H1 (cell line): ENCODE measurements at regions not wholly inside any gene's neighbourhood (a gene's known extent, or its start where the extent isn't known, plus 50 kb on each side); places are given as distances from the start of the nearest gene placed in this dataset.

Source experiments
- CTCF ChIA-PET: fragments of 300-600 bp; sonication (Branson Sonifier 250); formaldehyde crosslinking; loops from one replicate; lab custom pipeline; 2021; ENCODE audit not compliant: partially characterized antibody; lab: Charles Lee
- POLR2A ChIA-PET: fragments of 300-600 bp; sonication (Branson Sonifier 250); formaldehyde crosslinking; loops from one replicate; lab custom pipeline; 2021; ENCODE audit warnings: inconsistent platforms; ENCODE audit not compliant: partially characterized antibody; lab: Charles Lee
- DNase-seq, 2 experiments: peaks; one replicate each; pipeline versions ENCODE4 v3.0.0 to v3.0.0-alpha.2; 2010 to 2022; ENCODE audit warnings: low spot score in 2 of 2, low read depth in 1 of 2, mixed read lengths in 1 of 2
- FAIRE-seq: peaks from 2 replicates; lab custom pipeline; 2011; peaks lifted over from hg19 to GRCh38; lab: Jason Lieb, UNC
- H2AFZ ChIP-seq: 2 replicates; pipeline ENCODE4 v1.8.1; 2012; ENCODE audit warnings: low read length, inconsistent platforms
- H2AK5ac ChIP-seq: 2 replicates; pipeline ENCODE4 v1.6.1; 2013; ENCODE audit warnings: low read depth, low read length
- H2BK120ac ChIP-seq: replicated peaks from 2 replicates; pipeline ENCODE3; 2013; ENCODE audit warnings: low read depth, low read length, inconsistent platforms
- H2BK12ac ChIP-seq: 2 replicates; pipeline ENCODE4 v1.6.1; 2013; ENCODE audit warnings: low read depth, low read length
- H2BK15ac ChIP-seq: 2 replicates; pipeline ENCODE4 v1.6.1; 2013; ENCODE audit warnings: low read length
- H2BK20ac ChIP-seq: 2 replicates; pipeline ENCODE4 v1.6.1; 2013; ENCODE audit warnings: low read length
- H2BK5ac ChIP-seq: 2 replicates; pipeline ENCODE4 v1.6.1; 2013; ENCODE audit warnings: low read depth, low read length
- H3K14ac ChIP-seq: 2 replicates; pipeline ENCODE4 v1.6.1; 2013; ENCODE audit warnings: inconsistent platforms; ENCODE audit not compliant: insufficient read length
- H3K18ac ChIP-seq: 2 replicates; pipeline ENCODE4 v1.6.1; 2013; ENCODE audit warnings: low read length; ENCODE audit errors: extremely low read depth
- H3K23ac ChIP-seq: 2 replicates; pipeline ENCODE4 v1.6.1; 2013; ENCODE audit warnings: inconsistent platforms; ENCODE audit not compliant: insufficient read length
- H3K23me2 ChIP-seq: 2 replicates; pipeline ENCODE4 v1.6.1; 2013; ENCODE audit warnings: low read depth, low read length
- H3K27ac ChIP-seq: 2 replicates; pipeline ENCODE4 v1.6.1; 2011; ENCODE audit warnings: low read depth, low read length, inconsistent platforms
- H3K27me3 ChIP-seq, 4 experiments: replicated peaks in 1 of 4; 1 replicate in 1 of 4; 2 replicates in 3 of 4; pipeline versions ENCODE4 v1.6.1 to v1.8.1; 2011 to 2013; ENCODE audit warnings: low read length in 3 of 4, mild to moderate bottlenecking in 3 of 4, inconsistent platforms in 2 of 4, mixed read lengths in 2 of 4, moderate library complexity in 1 of 4; ENCODE audit not compliant: control insufficient read depth in 3 of 4, insufficient read depth in 3 of 4; ENCODE audit errors: extremely low read depth in 1 of 4
- H3K36me3 ChIP-seq, 4 experiments: 2 replicates each; pipeline versions ENCODE4 v1.6.1 to v1.8.1; 2011 to 2013; ENCODE audit warnings: mild to moderate bottlenecking in 4 of 4, low read length in 3 of 4, moderate library complexity in 2 of 4, control low read depth in 1 of 4, inconsistent platforms in 1 of 4; ENCODE audit not compliant: insufficient read depth in 4 of 4, control insufficient read depth in 2 of 4
- H3K4ac ChIP-seq: replicated peaks from 2 replicates; pipeline ENCODE3; 2013; ENCODE audit warnings: low read length, low read depth, mixed read lengths, inconsistent platforms; ENCODE audit not compliant: insufficient read length
- H3K4me1 ChIP-seq, 4 experiments: replicated peaks in 1 of 4; 1 replicate in 1 of 4; 2 replicates in 3 of 4; pipeline versions ENCODE4 v1.6.1 to v1.8.1; 2011 to 2013; ENCODE audit warnings: low read length in 3 of 4, inconsistent platforms in 2 of 4, mixed read lengths in 1 of 4; ENCODE audit not compliant: insufficient read depth in 4 of 4, control insufficient read depth in 3 of 4
- H3K4me2 ChIP-seq, 2 experiments: 2 replicates each; pipeline versions ENCODE4 v1.6.1 to v1.8.1; 2011 to 2013; ENCODE audit warnings: low read depth in 2 of 2, low read length in 2 of 2, control low read depth in 1 of 2, inconsistent platforms in 1 of 2, mild to moderate bottlenecking in 1 of 2; ENCODE audit not compliant: insufficient read depth in 1 of 2
- H3K4me3 ChIP-seq, 4 experiments: fragments of 200-600, 300-600 bp in 1 of 4; sonication (generic), shearing (Covaris generic), sonication (Bioruptor Twin) in 1 of 4; 2 replicates each; pipeline versions ENCODE4 v1.5.1 to v1.8.1; 2011 to 2016; ENCODE audit warnings: low read length in 4 of 4, low read depth in 3 of 4, control low read depth in 2 of 4, inconsistent platforms in 2 of 4, mild to moderate bottlenecking in 2 of 4, mixed read lengths in 1 of 4, moderate library complexity in 1 of 4; ENCODE audit not compliant: insufficient read depth in 2 of 4; ENCODE audit errors: extremely low read depth in 1 of 4
- H3K56ac ChIP-seq: replicated peaks from 2 replicates; pipeline ENCODE3; 2013; ENCODE audit warnings: low read depth, mild to moderate bottlenecking, mixed read lengths, low read length, inconsistent platforms; ENCODE audit not compliant: insufficient read length
- H3K79me1 ChIP-seq: 2 replicates; pipeline ENCODE4 v1.6.1; 2013; ENCODE audit warnings: low read depth, low read length, control low read depth
- H3K79me2 ChIP-seq, 2 experiments: 2 replicates each; pipeline versions ENCODE4 v1.6.1 to v1.8.1; 2012 to 2013; ENCODE audit warnings: low read length in 2 of 2, mild to moderate bottlenecking in 2 of 2, inconsistent platforms in 1 of 2; ENCODE audit not compliant: insufficient read depth in 2 of 2, control insufficient read depth in 1 of 2
- H3K9ac ChIP-seq, 4 experiments: replicated peaks in 1 of 4; 1 replicate in 1 of 4; 2 replicates in 3 of 4; pipeline versions ENCODE4 v1.6.1 to v1.8.1; 2011 to 2013; ENCODE audit warnings: low read depth in 3 of 4, low read length in 3 of 4, control low read depth in 2 of 4, mild to moderate bottlenecking in 2 of 4, moderate library complexity in 2 of 4, inconsistent platforms in 1 of 4; ENCODE audit errors: extremely low read depth in 1 of 4
- H3K9me3 ChIP-seq, 2 experiments: 2 replicates each; pipeline versions ENCODE4 v1.6.1 to v1.8.1; 2012 to 2013; ENCODE audit warnings: mild to moderate bottlenecking in 2 of 2, moderate library complexity in 2 of 2, control low read depth in 1 of 2, inconsistent platforms in 1 of 2, low read depth in 1 of 2, low read length in 1 of 2, mixed read lengths in 1 of 2; ENCODE audit not compliant: insufficient read depth in 2 of 2
- H4K20me1 ChIP-seq, 2 experiments: replicated peaks in 1 of 2; 2 replicates each; pipeline versions ENCODE3 to v1.8.1; 2011 to 2013; ENCODE audit warnings: inconsistent platforms in 2 of 2, low read length in 2 of 2, mild to moderate bottlenecking in 1 of 2; ENCODE audit not compliant: insufficient read depth in 2 of 2, control insufficient read depth in 1 of 2
- H4K5ac ChIP-seq: 2 replicates; pipeline ENCODE4 v1.6.1; 2013; ENCODE audit warnings: low read length, low read depth, mixed read lengths, inconsistent platforms; ENCODE audit not compliant: insufficient read length
- H4K8ac ChIP-seq: 2 replicates; pipeline ENCODE4 v1.8.0; 2013; ENCODE audit warnings: mild to moderate bottlenecking, moderate library complexity, low read length, inconsistent platforms; ENCODE audit not compliant: insufficient read depth; ENCODE audit errors: extremely low read depth
- H4K91ac ChIP-seq: replicated peaks from 2 replicates; pipeline ENCODE3; 2013; ENCODE audit warnings: low read length, mixed read lengths, inconsistent platforms; ENCODE audit not compliant: insufficient read length
- ATF2 ChIP-seq: IDR thresholded peaks from 2 replicates; pipeline ENCODE4 v1.6.1; 2012; ENCODE audit warnings: low read length, inconsistent platforms
- FOSL1 ChIP-seq: IDR thresholded peaks from 2 replicates; pipeline ENCODE4 v1.6.1; 2011; ENCODE audit warnings: mild to moderate bottlenecking, low read depth, low read length, moderate library complexity; ENCODE audit not compliant: insufficient read depth
- GABPA ChIP-seq: IDR thresholded peaks from 2 replicates; pipeline ENCODE4 v1.6.1; 2011; ENCODE audit warnings: mild to moderate bottlenecking, low read length, moderate library complexity, borderline replicate concordance; ENCODE audit not compliant: insufficient read depth
- KDM4A ChIP-seq: IDR thresholded peaks from one replicate; pipeline ENCODE4 v1.7.1; 2012; ENCODE audit warnings: low read depth, mild to moderate bottlenecking, moderate library complexity, low read length, inconsistent platforms; ENCODE audit not compliant: severe bottlenecking
- KDM5A ChIP-seq: fragments of 200-600 bp; IDR thresholded peaks from 2 replicates; pipeline ENCODE4 v1.7.1; 2012; ENCODE audit warnings: mild to moderate bottlenecking, low read length, inconsistent platforms, mixed read lengths
- POLR2A ChIP-seq, 2 experiments: IDR thresholded peaks; 1 replicate in 1 of 2; 2 replicates in 1 of 2; pipeline ENCODE4 v1.6.1; 2011; ENCODE audit warnings: low read depth in 2 of 2, low read length in 2 of 2, mild to moderate bottlenecking in 2 of 2; ENCODE audit errors: control extremely low read depth in 1 of 2
- RNF2 ChIP-seq: fragments of 200-900, 300-1000 bp; sonication (generic); IDR thresholded peaks from 2 replicates; pipeline ENCODE4 v1.7.1; 2016; ENCODE audit warnings: borderline replicate concordance, low read depth, mild to moderate bottlenecking, antibody characterized with exemption, low read length; ENCODE audit not compliant: poor library complexity, severe bottlenecking; ENCODE audit errors: missing control alignments
- SIRT6 ChIP-seq: IDR thresholded peaks from one replicate; pipeline ENCODE4 v1.7.1; 2012; ENCODE audit warnings: low read length, inconsistent platforms
- SP1 ChIP-seq: IDR thresholded peaks from 2 replicates; pipeline ENCODE4 v1.6.1; 2011; ENCODE audit warnings: low read depth, low read length
- SP4 ChIP-seq: IDR thresholded peaks from 2 replicates; pipeline ENCODE4 v1.6.1; 2012; ENCODE audit warnings: low read length, inconsistent platforms
- TEAD4 ChIP-seq: IDR thresholded peaks from 2 replicates; pipeline ENCODE4 v1.6.1; 2012; ENCODE audit warnings: low read depth, low read length, inconsistent platforms, mixed read lengths
- WGBS, 2 experiments: shearing (Covaris generic) in 1 of 2; methylation state at CpG; one replicate each; pipeline versions ENCODE4 v1.1.6 to v1.1.7; 2013 to 2015; ENCODE audit warnings: low lambda C conversion rate in 2 of 2, mixed read lengths in 2 of 2, inconsistent platforms in 1 of 2, low coverage in 1 of 2, missing lambda C conversion rate in 1 of 2; ENCODE audit not compliant: insufficient replicate concordance in 2 of 2, insufficient coverage in 1 of 2, insufficient read length in 1 of 2; ENCODE audit errors: extremely low coverage in 1 of 2, missing lambda C conversion rate in 1 of 2; 5-methylcytosine and 5-hydroxymethylcytosine counted together
- TF ChIP-seq, protein P1 (sequence below): IDR thresholded peaks from 2 replicates; pipeline ENCODE4 v1.6.1; 2011; ENCODE audit warnings: low read length, improper control_type of control experiment

GRCh38 chr4:156313497-156313896 lies 359.8 kb upstream of the CTSO start:
- H4K20me1 ChIP-seq, result no peaks in the 10 kb centered on the region
- H2AFZ ChIP-seq, result no peak overlapping the region
- no peak overlapping the region for H3K56ac ChIP-seq
- no peak overlapping the region for H3K4me3 ChIP-seq
- no peak overlapping the region for H2BK15ac ChIP-seq
- no peak overlapping the region for H3K9ac ChIP-seq
- H4K8ac ChIP-seq, result no peak overlapping the region
- no peak overlapping the region for H4K5ac ChIP-seq
- no peaks in the 10 kb centered on the region for H3K36me3 ChIP-seq
- no peak overlapping the region for H3K14ac ChIP-seq
- no peak overlapping the region for H2BK120ac ChIP-seq
- H3K9me3 ChIP-seq, result peaks cover 0 to 5% of the 10 kb centered on the region in 2 experiments; a peak in 1 of 4 replicates
- POLR2A ChIA-PET, result no interaction called here
- 87% methylated on average over 2 of the region's 2 CpGs; no CpG with 5 or more reads in 1 of the 2 experiments for WGBS, 2 experiments
- H2BK20ac ChIP-seq, result no peak overlapping the region
- H3K79me2 ChIP-seq, result no peaks in the 10 kb centered on the region
- H3K23me2 ChIP-seq, result no peaks in the 10 kb centered on the region
- DNase-seq, result no peak
- no peak overlapping the region for H3K18ac ChIP-seq
- H2BK5ac ChIP-seq, result no peak overlapping the region
- no peaks in the 10 kb centered on the region for H3K79me1 ChIP-seq
- no peak for FAIRE-seq
- no peaks in the 10 kb centered on the region for H3K4me1 ChIP-seq
- no peak overlapping the region for H3K4ac ChIP-seq
- no peaks in the 10 kb centered on the region for H3K27me3 ChIP-seq
- no peak overlapping the region for H2BK12ac ChIP-seq
- no peak overlapping the region for H4K91ac ChIP-seq
- no peak overlapping the region for H2AK5ac ChIP-seq
- CTCF ChIA-PET, result interaction anchor here (1.1 kb wide), 1 partner anchor 23 kb away, joined by 3 read pairs; no protein-coding TSS in a partner anchor
- H3K27ac ChIP-seq, result no peak overlapping the region
- H3K23ac ChIP-seq, result no peak overlapping the region
- no peak overlapping the region for H3K4me2 ChIP-seq
- TF ChIP-seq, protein P1, sequence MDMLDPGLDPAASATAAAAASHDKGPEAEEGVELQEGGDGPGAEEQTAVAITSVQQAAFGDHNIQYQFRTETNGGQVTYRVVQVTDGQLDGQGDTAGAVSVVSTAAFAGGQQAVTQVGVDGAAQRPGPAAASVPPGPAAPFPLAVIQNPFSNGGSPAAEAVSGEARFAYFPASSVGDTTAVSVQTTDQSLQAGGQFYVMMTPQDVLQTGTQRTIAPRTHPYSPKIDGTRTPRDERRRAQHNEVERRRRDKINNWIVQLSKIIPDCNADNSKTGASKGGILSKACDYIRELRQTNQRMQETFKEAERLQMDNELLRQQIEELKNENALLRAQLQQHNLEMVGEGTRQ, result no peak
- TF ChIP-seq TEAD4, result no peak
- TF ChIP-seq SIRT6, result no peak
- TF ChIP-seq SP4, result no peak
- no peak for TF ChIP-seq KDM5A
- no peak for TF ChIP-seq ATF2
- no peak for TF ChIP-seq FOSL1
- TF ChIP-seq RNF2, result no peak
- TF ChIP-seq POLR2A (IDR thresholded peaks at IDR 0.05; ENCODE audit: control extremely low read depth in 1 of 2, low read depth in 2 of 2, low read length in 2 of 2), result no peak
- TF ChIP-seq KDM4A, result no peak
- no peak for TF ChIP-seq GABPA
- no peak for TF ChIP-seq SP1
